Activated effector memory CD4-positive, alpha-beta T cell treated with Interleukin-2 at 50 U/mL for 16 hours (primary cell): ENCODE measurements at regions not wholly inside any gene's neighbourhood (a gene's known extent, or its start where the extent isn't known, plus 50 kb on each side); places are given as distances from the start of the nearest gene placed in this dataset.
"Not testable (repeated sequence)": the region's sequence is repeated elsewhere in the genome, so short reads cannot be mapped to it uniquely, and the experiment has no call there.

Experiments
- DNase-seq: peaks from one replicate; pipeline ENCODE4 v3.0.0-alpha.2; 2020

DNA sequence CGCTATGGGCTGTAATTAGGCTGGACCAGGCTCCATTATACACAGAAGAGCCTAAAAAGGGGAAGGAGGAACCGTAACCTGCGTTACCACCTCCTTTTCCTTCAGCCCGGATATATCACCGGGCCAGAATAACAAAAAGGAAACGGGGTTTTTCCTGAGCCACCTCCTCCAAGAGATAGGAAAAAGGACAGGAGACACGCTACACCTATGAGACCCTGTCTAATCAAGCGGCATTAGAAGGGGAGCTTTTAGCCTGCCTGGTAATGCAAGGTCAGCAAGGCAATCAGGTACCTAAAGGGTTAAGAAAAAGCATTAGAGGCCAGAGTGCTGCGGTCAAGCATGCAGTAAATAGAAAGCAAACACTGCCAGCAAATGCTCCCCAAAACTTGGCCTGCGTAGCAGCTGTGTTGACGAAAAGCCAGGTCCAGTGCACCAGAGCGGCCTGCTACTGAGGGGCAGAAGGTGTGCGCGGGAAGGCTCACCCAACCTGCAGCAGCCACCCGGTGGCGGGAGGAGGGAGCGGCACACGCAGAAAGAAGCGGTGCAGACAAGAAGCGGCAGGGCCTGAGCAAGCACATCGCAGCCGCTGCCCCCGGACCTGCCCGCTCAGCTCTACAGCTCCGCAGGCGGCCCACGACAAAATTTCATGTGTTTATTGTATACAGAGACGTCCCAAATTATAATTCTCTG lies 1466.1 kb downstream of the UQCRFS1 start:
- no peak for DNase-seq

DNA sequence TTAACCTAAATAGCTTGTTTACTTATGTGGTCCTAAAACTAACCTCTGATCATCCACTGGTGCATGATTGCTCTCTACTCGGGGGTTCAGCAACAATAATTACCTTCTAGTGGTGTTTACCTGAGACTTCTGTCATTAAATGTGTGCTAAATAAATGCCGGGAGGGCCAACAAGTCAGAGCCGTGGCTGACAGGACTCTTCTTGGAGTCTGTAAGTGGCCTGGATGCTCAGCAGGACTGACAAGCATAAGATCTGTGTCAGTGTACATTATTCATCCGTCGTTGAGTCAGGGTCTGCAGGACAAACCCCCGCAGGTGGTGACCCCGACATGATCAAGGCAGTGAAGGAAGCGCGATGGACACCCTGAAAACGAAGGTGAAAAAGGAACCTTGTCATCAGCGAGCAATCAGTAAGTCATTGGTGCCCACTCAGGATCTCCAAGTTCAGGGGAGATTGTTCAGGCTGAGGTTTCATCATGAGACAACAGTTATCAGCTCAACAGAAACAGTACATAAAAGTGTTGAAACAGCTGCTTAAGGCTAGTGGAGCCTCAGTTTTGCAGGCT lies 1466.9 kb downstream of the UQCRFS1 start:
- DNase-seq: no peak

DNA sequence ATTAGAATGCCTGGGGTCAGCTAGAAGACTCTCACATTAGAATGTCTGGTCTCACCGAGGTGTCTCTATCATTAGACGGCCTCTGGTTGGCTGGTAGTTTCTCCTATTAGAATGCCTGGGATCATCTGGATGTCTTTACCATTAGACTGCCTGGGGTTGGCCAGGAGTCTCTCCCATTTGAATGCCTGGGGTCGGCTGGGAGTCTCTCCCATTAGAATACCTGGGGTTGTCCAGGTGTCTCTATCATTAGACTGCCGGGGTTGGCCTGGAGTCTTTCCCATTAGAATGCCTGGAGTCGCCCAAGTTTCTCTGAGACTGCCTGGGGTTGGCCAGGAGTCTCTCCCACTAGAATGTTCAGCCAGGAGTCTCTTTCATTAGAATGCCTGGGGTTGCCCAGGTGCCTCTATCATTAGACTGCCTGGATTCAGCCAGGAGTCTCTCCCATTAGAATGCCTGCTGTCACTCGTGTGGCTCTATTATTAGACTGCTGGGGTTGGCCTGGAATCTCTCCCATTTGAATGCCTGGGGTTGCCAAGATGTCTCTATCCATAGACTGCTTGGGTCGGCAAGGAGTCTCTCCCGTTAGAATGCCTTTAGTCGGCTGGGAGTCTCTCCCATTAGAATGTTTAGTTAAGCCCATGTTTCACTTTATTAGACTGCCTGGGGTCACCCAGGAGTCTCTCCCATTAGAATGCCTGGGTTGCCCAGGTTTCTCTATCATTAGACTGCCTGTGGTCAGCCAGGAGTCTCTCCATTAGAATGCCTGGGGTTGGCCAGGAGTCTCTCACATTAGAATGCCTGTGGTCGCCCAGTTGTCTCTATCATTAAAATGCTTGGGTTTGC lies 1467.8 kb downstream of the UQCRFS1 start:
- DNase-seq: no peak

- DNase-seq: no peak
Measured at GRCh38 chr19:27742041-27742440, 1470.9 kb downstream of the UQCRFS1 start.

DNA sequence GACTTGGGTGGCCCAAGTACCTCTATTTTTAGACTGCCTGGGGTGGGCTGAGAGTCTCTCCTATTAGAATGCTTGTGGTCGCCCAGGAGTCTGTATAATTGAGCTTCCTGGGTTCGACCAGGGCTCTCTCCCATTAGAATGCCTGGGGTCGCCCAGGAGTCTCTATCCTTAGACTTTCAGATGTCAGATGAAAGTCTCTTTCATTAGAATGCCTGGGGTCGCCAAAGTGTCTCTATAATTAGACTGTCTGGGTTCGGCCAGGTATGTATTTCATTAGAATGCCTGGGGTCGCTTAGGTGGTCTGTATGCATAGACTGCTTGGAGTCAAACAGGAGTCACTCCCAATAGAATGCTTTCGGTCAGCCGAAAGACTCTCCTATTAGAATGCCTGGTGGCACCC lies 1471.7 kb downstream of the UQCRFS1 start:
- DNase-seq: no peak

- DNase-seq: no peak
Measured at GRCh38 chr19:27740396-27740795, 1472.6 kb downstream of the UQCRFS1 start.

DNA sequence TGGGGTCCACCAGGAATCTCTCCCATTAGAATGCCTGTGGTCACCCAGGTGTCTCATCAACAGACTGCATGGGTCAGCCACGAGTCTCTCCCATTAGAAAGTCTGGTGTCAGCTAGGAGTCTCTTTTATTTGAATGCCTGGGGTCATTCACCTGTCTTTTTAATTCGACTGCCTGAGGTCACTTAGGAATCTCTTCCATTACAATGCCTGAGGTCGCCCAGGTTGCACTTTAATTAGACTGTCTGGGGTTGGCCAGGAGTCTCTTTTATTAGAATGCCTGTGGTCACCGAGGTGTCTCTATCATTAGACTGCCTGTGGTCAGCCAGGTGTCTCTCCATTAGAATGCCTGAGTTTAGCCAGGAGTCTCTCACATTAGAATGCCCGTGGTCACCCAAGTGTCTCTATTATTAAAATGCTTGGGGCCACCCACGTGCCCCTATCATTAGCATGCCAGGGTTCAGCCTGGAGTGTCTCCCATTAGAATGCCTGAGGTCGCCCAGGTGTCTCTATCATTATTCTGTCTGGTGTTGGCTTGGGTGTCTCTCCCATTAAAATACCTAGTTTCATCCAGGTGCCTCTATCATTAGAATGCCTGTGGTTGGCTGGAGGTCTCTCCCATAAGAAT lies 1474.3 kb downstream of the UQCRFS1 start:
- no peak for DNase-seq

DNA sequence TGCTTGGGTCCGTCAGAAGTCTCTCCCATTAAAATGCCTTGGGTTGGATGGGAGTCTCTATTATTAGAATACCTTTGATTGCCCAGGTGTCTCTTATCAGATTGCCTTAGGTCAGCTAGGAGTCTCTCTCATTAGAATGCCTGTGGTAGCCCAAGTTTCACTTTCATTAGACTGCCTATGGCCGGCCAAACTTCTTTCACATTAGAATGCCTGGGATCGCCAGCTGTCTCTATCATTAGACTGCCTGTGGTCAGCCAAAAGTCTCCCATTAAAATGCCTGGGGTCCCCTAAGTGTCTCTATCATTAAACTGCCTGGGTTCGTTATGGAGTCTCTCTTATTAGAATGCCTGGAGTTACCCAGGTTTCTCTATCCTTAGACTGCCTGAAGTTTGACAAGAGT lies 1476.7 kb downstream of the UQCRFS1 start:
- no peak for DNase-seq

GRCh38 chr19:27735314-27735713 lies 1477.6 kb downstream of the UQCRFS1 start:
- DNase-seq: no peak

GRCh38 chr19:27734496-27735220 lies 1478.3 kb downstream of the UQCRFS1 start:
- no peak for DNase-seq

- no peak for DNase-seq
Measured at GRCh38 chr19:27733551-27734266, 1479.2 kb downstream of the UQCRFS1 start.

- DNase-seq: no peak
Measured at GRCh38 chr19:27729332-27729731, 1483.6 kb downstream of the UQCRFS1 start.

- no peak for DNase-seq
Measured at GRCh38 chr19:27722625-27723024, 1490.3 kb downstream of the UQCRFS1 start.

DNA sequence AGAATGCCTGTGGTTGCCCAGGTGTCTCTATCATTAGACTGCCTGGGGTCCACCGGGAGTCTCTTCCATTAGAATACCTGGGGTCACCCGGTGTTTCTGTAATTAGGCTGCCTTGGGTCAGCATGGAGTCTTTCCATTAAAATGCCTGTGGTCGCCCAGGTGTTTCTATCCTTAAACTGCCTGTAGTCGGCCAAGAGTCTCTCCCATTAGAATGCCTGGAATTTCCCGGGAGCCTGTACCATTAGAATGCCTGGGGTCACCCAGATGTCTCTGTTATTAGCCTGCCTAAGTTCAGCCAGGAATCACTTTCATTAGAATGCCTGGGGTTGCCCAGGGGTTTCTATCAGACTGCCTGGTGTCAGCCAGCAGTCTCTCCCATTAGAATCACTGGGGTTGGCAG lies 1492.8 kb downstream of the UQCRFS1 start:
- no peak for DNase-seq

DNA sequence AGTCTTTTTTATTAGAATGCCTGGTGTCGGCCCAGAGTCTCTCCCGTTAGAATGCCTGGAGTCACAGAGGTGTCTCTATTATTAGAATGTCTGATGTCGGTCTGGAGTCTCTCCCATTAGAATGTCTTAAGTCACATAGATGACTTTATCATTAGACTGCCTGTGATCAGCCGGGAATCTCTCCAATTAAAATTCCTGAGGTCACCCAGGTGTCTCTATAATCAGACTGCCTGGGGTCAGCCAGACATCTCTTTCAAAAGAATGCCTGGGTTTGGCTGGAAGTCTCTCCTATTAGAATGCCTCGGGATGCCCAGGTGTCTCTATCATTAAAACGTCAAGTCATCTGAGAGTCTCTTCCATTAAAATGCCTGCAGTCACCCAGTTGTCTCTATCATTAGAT lies 1493.9 kb downstream of the UQCRFS1 start:
- DNase-seq: no peak

DNA sequence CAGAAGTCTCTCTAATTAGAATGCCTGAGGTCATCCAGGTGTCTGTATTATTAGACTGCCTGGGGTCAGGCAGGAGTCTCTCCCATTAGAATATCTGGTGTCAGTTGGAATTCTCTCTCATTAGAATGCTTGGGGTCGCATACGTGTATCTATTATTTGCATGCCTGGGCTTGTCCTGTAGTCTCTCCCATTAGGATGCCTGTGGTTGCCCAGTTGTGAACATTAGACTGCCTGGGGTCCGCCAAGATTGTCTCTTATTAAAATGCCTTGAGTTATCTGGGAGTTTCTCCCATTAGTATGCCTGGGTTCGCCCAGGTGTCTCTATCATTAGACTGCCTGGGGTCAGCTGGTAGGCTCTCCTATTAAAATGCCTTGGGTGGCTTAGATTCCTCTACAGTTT lies 1494.7 kb downstream of the UQCRFS1 start:
- DNase-seq: no peak

GRCh38 chr19:27717825-27718224 lies 1495.1 kb downstream of the UQCRFS1 start:
- DNase-seq: no peak

- DNase-seq: no peak
Measured at GRCh38 chr19:27716922-27717321, 1496.0 kb downstream of the UQCRFS1 start.

DNA sequence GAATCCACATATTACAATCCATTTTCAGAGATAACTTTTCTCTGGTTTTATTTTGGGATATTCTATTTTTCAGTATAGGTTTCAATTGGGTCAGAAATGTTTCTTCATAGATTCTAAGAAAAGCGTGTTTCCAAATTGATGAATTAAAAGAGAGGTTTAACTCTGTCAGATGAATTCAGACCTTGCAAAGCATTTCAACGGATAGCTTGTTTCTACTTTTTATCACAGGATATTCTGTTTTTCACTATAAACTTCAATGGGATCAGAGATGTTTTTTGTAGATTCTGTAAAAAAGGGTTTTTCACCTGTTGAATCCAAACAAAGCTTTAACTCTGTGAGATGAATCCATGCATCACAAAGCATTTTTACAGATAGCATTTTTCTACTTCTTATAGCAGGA lies 1498.1 kb downstream of the UQCRFS1 start:
- DNase-seq: no peak

- no peak for DNase-seq
Measured at GRCh38 chr19:27709496-27709895, 1503.5 kb downstream of the UQCRFS1 start.

- DNase-seq: not testable (repeated sequence)
Measured at GRCh38 chr19:27708986-27709385, 1504.0 kb downstream of the UQCRFS1 start.

DNA sequence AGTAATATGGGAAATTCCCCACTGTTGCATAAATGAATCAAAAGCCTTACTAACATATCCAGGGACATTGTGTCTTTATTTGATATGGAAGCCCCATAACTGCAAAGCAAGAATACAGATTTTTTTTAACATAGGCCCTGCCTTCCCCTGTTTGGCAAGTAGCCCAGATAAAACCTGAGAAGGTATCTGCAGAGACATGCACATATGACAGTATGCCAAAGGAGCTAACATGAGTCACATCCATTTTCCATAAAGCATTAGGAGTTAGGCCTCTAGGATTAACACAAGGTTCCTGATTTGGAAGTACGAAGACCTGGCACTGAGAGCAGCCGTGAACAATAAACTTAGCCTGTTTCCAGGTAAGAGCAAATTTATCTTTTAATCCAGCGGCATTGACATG lies 1505.9 kb downstream of the UQCRFS1 start:
- DNase-seq: not testable (repeated sequence)
